ENCODE measurements at regions not wholly inside any gene's neighbourhood (a gene's known extent, or its start where the extent isn't known, plus 50 kb on each side); places are given as distances from the start of the nearest gene placed in this dataset.

DNA sequence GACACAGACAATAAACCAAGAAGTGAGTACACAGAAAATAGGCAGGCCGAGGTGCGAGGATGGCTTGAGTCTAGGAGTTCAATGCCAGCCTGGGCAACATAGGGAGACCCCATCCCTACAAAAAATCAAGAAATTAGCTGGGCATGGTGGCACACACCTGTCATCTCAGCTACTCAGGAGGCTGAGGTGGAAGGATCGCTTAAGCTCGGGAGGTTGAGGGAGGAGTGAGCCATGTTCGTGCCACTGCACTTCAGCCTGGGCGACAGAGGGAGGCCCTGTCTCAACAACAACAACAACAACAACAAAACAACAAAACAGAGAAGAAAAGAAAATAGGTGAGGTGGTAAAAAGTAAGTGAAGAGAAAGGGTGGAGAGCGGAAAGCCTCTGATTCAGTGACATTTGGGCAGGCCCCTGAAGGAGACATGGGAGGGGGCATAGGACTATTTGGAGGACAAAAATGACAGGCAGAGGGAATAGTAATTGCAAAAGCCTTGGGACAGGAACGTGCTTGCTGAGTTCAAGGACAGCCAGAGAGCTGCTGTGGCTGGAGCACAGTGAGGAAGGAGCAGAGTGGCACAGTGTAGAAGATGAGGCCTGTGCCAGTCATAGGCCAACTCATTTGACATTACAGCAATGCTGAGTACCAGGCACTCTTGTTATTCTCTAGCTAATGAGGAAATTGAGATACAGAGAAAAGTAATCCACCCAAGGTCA lies 160.6 kb downstream of the VEGFA start:
- Histone ChIP-seq H2AFZ (ENCODE audit: low read depth, low read length, severe bottlenecking) (no peak overlapping the region), H4K20me1 (ENCODE audit: low read depth, low read length) (no peaks in the 10 kb centered on the region), H3K27ac (ENCODE audit: low read depth, low read length) (no peak overlapping the region), H3K27me3 (ENCODE audit: low read length) (no peaks in the 10 kb centered on the region), H3K36me3 (ENCODE audit: low read length) (no peaks in the 10 kb centered on the region), H3K4me3 (ENCODE audit: insufficient read depth, low read length, poor library complexity, severe bottlenecking) (no peak overlapping the region), H3F3A (ENCODE audit: insufficient read depth) (no peaks in the 10 kb centered on the region), H3K9me2 (replicated peaks; ENCODE audit: insufficient read depth, low read length) (no peaks in the 10 kb centered on the region), H3K9ac (ENCODE audit: low read length) (no peak overlapping the region), H3K9me3 (ENCODE audit: insufficient read depth, low read length) (no peaks in the 10 kb centered on the region), H3K79me2 (ENCODE audit: insufficient read depth, low read length) (no peaks in the 10 kb centered on the region), H3K4me2 (ENCODE audit: low read depth, low read length, poor library complexity, severe bottlenecking) (no peak overlapping the region)
- TF ChIP-seq, protein P1, sequence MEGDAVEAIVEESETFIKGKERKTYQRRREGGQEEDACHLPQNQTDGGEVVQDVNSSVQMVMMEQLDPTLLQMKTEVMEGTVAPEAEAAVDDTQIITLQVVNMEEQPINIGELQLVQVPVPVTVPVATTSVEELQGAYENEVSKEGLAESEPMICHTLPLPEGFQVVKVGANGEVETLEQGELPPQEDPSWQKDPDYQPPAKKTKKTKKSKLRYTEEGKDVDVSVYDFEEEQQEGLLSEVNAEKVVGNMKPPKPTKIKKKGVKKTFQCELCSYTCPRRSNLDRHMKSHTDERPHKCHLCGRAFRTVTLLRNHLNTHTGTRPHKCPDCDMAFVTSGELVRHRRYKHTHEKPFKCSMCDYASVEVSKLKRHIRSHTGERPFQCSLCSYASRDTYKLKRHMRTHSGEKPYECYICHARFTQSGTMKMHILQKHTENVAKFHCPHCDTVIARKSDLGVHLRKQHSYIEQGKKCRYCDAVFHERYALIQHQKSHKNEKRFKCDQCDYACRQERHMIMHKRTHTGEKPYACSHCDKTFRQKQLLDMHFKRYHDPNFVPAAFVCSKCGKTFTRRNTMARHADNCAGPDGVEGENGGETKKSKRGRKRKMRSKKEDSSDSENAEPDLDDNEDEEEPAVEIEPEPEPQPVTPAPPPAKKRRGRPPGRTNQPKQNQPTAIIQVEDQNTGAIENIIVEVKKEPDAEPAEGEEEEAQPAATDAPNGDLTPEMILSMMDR (IDR thresholded peaks at IDR 0.05; ENCODE audit: insufficient read depth, low read length, poor library complexity, severe bottlenecking), result no peak
- TF ChIP-seq EZH2phosphoT487 (conservative IDR thresholded peaks at IDR 0.05; ENCODE audit: low read length), result no peak

DNA sequence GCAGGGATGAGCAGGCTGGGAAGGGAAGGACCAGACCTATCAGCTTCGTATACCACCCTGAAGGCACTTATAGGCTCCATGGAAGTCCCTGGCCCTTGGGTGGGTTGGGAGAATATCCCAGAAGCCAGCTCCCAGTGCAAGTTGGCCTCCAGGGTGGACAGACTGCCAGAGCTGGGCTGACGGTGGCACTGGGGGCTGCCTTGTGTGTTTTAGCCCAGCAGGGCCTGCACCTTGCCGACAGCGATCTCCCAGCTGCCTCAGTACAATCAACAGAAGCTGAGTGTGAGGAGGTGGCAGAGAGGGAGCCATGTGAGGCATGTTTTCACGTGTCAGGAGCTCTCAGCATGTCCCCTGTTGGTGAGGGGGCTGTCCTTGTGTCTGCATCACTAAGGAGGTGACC lies 159.5 kb downstream of the VEGFA start:
- no peak overlapping the region for H3K4me2 ChIP-seq (ENCODE audit: low read depth, low read length, poor library complexity, severe bottlenecking)
- no peaks in the 10 kb centered on the region for H3F3A ChIP-seq (ENCODE audit: insufficient read depth)
- H3K4me3 ChIP-seq (ENCODE audit: insufficient read depth, low read length, poor library complexity, severe bottlenecking), result no peak overlapping the region
- no peak overlapping the region for H3K27ac ChIP-seq (ENCODE audit: low read depth, low read length)
- H3K79me2 ChIP-seq (ENCODE audit: insufficient read depth, low read length), result no peaks in the 10 kb centered on the region
- TF ChIP-seq, protein P1 (IDR thresholded peaks at IDR 0.05; ENCODE audit: insufficient read depth, low read length, poor library complexity, severe bottlenecking), result no peak
- TF ChIP-seq EZH2phosphoT487 (conservative IDR thresholded peaks at IDR 0.05; ENCODE audit: low read length), result no peak
- no peaks in the 10 kb centered on the region for H3K27me3 ChIP-seq (ENCODE audit: low read length)
- H4K20me1 ChIP-seq (ENCODE audit: low read depth, low read length), result no peaks in the 10 kb centered on the region
- no peaks in the 10 kb centered on the region for H3K9me3 ChIP-seq (ENCODE audit: insufficient read depth, low read length)
- no peak overlapping the region for H2AFZ ChIP-seq (ENCODE audit: low read depth, low read length, severe bottlenecking)
- no peak overlapping the region for H3K9ac ChIP-seq (ENCODE audit: low read length)
- H3K36me3 ChIP-seq (ENCODE audit: low read length), result no peaks in the 10 kb centered on the region
- no peaks in the 10 kb centered on the region for H3K9me2 ChIP-seq (replicated peaks; ENCODE audit: insufficient read depth, low read length)

DNA sequence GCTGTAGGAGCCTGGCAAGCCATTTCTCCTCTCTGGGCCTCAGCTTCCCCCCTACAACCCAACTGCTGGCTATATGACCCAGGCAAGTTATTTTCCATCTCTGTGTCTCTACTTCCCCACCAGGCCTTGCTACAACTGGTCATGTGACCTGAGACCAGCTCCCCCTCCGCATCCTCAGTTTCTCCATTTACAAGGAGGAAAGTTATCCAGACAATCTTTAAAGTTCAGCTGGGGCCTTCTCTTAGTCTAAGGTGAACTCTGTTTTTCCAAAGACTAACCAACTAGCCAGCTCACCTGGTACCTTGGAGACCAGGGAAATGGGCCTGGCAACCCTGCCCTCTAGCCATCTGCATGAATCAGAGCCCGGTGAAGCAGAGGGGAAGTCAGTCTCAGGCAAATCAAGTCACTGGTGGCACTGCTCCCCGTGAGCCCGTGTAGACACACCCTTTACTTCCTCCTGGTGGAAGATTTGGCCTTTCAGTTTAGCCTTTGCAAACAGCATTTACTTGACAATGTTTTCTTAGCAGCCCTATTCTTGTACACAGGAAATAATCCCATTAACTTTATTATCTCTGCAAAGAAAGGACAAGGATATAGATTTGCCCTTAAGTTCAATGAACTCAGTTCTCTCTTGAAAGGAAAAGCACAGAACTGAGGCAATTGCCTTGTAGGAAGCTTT lies 157.7 kb downstream of the VEGFA start:
- no peaks in the 10 kb centered on the region for H4K20me1 ChIP-seq (ENCODE audit: low read depth, low read length)
- no peak overlapping the region for H3K4me2 ChIP-seq (ENCODE audit: low read depth, low read length, poor library complexity, severe bottlenecking)
- no peaks in the 10 kb centered on the region for H3F3A ChIP-seq (ENCODE audit: insufficient read depth)
- H3K36me3 ChIP-seq (ENCODE audit: low read length), result no peaks in the 10 kb centered on the region
- no peak overlapping the region for H3K27ac ChIP-seq (ENCODE audit: low read depth, low read length)
- H3K9ac ChIP-seq (ENCODE audit: low read length), result no peak overlapping the region
- H2AFZ ChIP-seq (ENCODE audit: low read depth, low read length, severe bottlenecking), result no peak overlapping the region
- no peak overlapping the region for H3K4me3 ChIP-seq (ENCODE audit: insufficient read depth, low read length, poor library complexity, severe bottlenecking)
- H3K9me2 ChIP-seq (replicated peaks; ENCODE audit: insufficient read depth, low read length), result no peaks in the 10 kb centered on the region
- no peak for TF ChIP-seq EZH2phosphoT487 (conservative IDR thresholded peaks at IDR 0.05; ENCODE audit: low read length)
- TF ChIP-seq, protein P1 (IDR thresholded peaks at IDR 0.05; ENCODE audit: insufficient read depth, low read length, poor library complexity, severe bottlenecking), result no peak
- H3K27me3 ChIP-seq (ENCODE audit: low read length), result no peaks in the 10 kb centered on the region
- no peaks in the 10 kb centered on the region for H3K79me2 ChIP-seq (ENCODE audit: insufficient read depth, low read length)
- H3K9me3 ChIP-seq (ENCODE audit: insufficient read depth, low read length), result no peaks in the 10 kb centered on the region

Measured in SU-DHL-6 (cell line).